MM.1S (cell line): ENCODE measurements at regions not wholly inside any gene's neighbourhood (a gene's known extent, or its start where the extent isn't known, plus 50 kb on each side); places are given as distances from the start of the nearest gene placed in this dataset.

Source experiments
- CTCF ChIP-seq: fragments of 300-600 bp; sonication (generic); IDR thresholded peaks from 2 replicates; pipeline ENCODE4 v1.5.1; 2016; ENCODE audit warnings: antibody characterized with exemption, low read length, mixed read lengths
- EZH2 ChIP-seq: fragments of 300-600 bp; sonication (generic); optimal IDR thresholded peaks from 2 replicates; pipeline ENCODE3; 2017; ENCODE audit warnings: low read depth, mild to moderate bottlenecking, antibody characterized with exemption, low read length, mixed read lengths
- EZH2phosphoT487 ChIP-seq: fragments of 300-600 bp; sonication (generic); IDR thresholded peaks from 2 replicates; pipeline ENCODE4 v1.6.1; 2018; ENCODE audit warnings: antibody characterized with exemption, low read length

- no peak for TF ChIP-seq CTCF
- TF ChIP-seq EZH2phosphoT487, result no peak
- TF ChIP-seq EZH2, result no peak
Measured at GRCh38 chr11:80074837-80075236, 634.0 kb upstream of the TENM4 start.
